Renal cortical epithelial cell (primary cell): ENCODE measurements at regions not wholly inside any gene's neighbourhood (a gene's known extent, or its start where the extent isn't known, plus 50 kb on each side); places are given as distances from the start of the nearest gene placed in this dataset.
"Not testable (repeated sequence)": the region's sequence is repeated elsewhere in the genome, so short reads cannot be mapped to it uniquely, and the experiment has no call there.

Source experiments
- DNase-seq: peaks from one replicate; pipeline ENCODE4 v3.0.0-alpha.2; 2011; ENCODE audit warnings: low read depth

GRCh38 chr9:120338340-120338739 lies 241.6 kb downstream of the CDK5RAP2 start:
- DNase-seq = no peak

GRCh38 chr9:120337131-120337530 lies 242.8 kb downstream of the CDK5RAP2 start:
- DNase-seq = no peak

- DNase-seq = no peak
Observed at GRCh38 chr9:120336753-120337090, 243.2 kb downstream of the CDK5RAP2 start.

- peak; percentile 54 for DNase-seq
Observed at GRCh38 chr9:120336021-120336752, 243.8 kb downstream of the CDK5RAP2 start.

- DNase-seq = peak; percentile 62
Observed at GRCh38 chr9:120331913-120332312, 248.1 kb downstream of the CDK5RAP2 start.

- DNase-seq = no peak
Observed at GRCh38 chr9:120330031-120330430, 249.9 kb downstream of the CDK5RAP2 start.

- DNase-seq = no peak
Observed at GRCh38 chr9:120327322-120327721, 252.6 kb downstream of the CDK5RAP2 start.

GRCh38 chr9:120326049-120326693 lies 253.8 kb downstream of the CDK5RAP2 start:
- DNase-seq = no peak

- DNase-seq = no peak
Observed at GRCh38 chr9:120324996-120325642, 254.8 kb downstream of the CDK5RAP2 start.

GRCh38 chr9:120324461-120324860 lies 255.5 kb downstream of the CDK5RAP2 start:
- DNase-seq = no peak

- DNase-seq = no peak
Observed at GRCh38 chr9:120323125-120323524, 256.8 kb downstream of the CDK5RAP2 start.

GRCh38 chr9:120319452-120319851 lies 260.5 kb downstream of the CDK5RAP2 start:
- DNase-seq = no peak

- no peak for DNase-seq
Observed at GRCh38 chr9:120315154-120315553, 264.8 kb downstream of the CDK5RAP2 start.

- DNase-seq = no peak
Observed at GRCh38 chr9:120312031-120312430, 267.9 kb downstream of the CDK5RAP2 start.

- no peak for DNase-seq
Observed at GRCh38 chr9:120310035-120310434, 269.9 kb downstream of the CDK5RAP2 start.

- DNase-seq = no peak
Observed at GRCh38 chr9:120308495-120308894, 271.5 kb downstream of the CDK5RAP2 start.

GRCh38 chr9:120307599-120307998 lies 272.4 kb downstream of the CDK5RAP2 start:
- no peak for DNase-seq

GRCh38 chr9:120306561-120306960 lies 273.4 kb downstream of the CDK5RAP2 start:
- DNase-seq = no peak

GRCh38 chr9:120306088-120306487 lies 273.9 kb downstream of the CDK5RAP2 start:
- DNase-seq = no peak

- not testable (repeated sequence) for DNase-seq
Observed at GRCh38 chr9:120304896-120305295, 275.1 kb downstream of the CDK5RAP2 start.

- DNase-seq = no peak
Observed at GRCh38 chr9:120303519-120303918, 276.4 kb downstream of the CDK5RAP2 start.

- DNase-seq = no peak
Observed at GRCh38 chr9:120299785-120300184, 280.2 kb downstream of the CDK5RAP2 start.

GRCh38 chr9:120294003-120294402 lies 286.0 kb downstream of the CDK5RAP2 start:
- DNase-seq = no peak
